ENCODE measurements at regions not wholly inside any gene's neighbourhood (a gene's known extent, or its start where the extent isn't known, plus 50 kb on each side); places are given as distances from the start of the nearest gene placed in this dataset.

DNA sequence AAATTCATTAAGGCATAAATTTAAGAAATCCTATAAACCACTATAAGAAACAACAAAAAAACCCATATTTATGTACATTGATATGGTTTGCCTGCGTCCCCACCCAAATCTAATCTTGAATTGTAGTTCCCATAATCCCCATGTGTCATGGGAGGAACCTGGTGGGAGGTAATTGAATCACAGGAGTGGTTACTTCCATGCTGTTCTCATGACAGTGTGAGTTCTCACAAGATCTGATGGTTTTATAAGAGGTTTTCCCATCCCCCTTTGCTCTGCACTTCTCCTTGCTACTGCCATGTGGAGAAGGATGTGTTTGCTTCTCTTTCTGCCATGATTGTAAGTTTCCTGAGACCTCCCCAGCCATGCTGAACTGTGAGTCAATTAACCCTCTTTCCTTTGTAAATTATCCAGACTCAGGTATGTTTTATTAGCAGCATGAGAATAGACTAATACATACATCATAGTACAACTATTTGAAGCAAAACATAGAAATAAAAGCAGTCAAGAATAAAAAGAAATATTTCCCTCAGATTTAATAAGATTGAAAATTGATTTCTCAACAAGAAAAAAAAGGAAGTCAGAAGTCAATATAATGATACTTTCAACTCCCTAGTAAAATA lies 209.0 kb upstream of the GPC6 start:
- TF ChIP-seq PATZ1 (CRISPR knock-in tag; IDR thresholded peaks at IDR 0.05; ENCODE audit: borderline replicate concordance), result no peak
- no peak for TF ChIP-seq ZNF8 (CRISPR knock-in tag; IDR thresholded peaks at IDR 0.05)
- TF ChIP-seq BACH2 (CRISPR knock-in tag; IDR thresholded peaks at IDR 0.05; ENCODE audit: borderline replicate concordance), result no peak
- TF ChIP-seq ARNTL (CRISPR knock-in tag; IDR thresholded peaks at IDR 0.05; ENCODE audit: borderline replicate concordance, low read depth), result no peak
- TF ChIP-seq ISL1 (CRISPR knock-in tag; IDR thresholded peaks at IDR 0.05), result no peak
- TF ChIP-seq ESRRG (CRISPR knock-in tag; IDR thresholded peaks at IDR 0.05), result no peak
- no peak for ATAC-seq

DNA sequence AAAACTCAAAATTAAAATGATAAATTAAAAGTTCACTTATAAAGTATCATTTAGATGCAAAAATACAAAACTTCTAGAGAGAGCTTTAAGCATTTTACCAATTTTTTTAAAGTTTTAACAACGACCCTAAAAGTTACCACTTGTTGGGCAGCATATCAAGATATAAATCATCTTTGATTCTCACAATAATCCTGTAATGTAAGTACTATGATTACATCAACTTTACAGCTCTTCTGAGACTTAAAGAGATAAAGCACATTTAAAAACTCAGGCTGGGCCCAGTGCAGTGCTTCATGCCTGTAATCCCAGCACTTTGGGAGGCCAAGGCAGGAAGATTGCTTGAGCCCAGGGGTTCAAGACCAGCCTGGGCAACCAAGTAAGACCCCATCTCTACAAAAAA lies 202.7 kb upstream of the GPC6 start:
- no peak for TF ChIP-seq ISL1 (CRISPR knock-in tag; IDR thresholded peaks at IDR 0.05)
- no peak for ATAC-seq

GRCh38 chr13:93025984-93026383 lies 200.6 kb upstream of the GPC6 start:
- ATAC-seq, result no peak
- TF ChIP-seq ESRRG (CRISPR knock-in tag; IDR thresholded peaks at IDR 0.05), result no peak
- 0 out of 2 replicates have a peak, but pooled peaks have one; percentile 23 for TF ChIP-seq ISL1 (CRISPR knock-in tag; IDR thresholded peaks at IDR 0.05)
- TF ChIP-seq TSHZ2 (CRISPR knock-in tag; IDR thresholded peaks at IDR 0.05), result no peak
- no peak for TF ChIP-seq ARNTL (CRISPR knock-in tag; IDR thresholded peaks at IDR 0.05; ENCODE audit: borderline replicate concordance, low read depth)

DNA sequence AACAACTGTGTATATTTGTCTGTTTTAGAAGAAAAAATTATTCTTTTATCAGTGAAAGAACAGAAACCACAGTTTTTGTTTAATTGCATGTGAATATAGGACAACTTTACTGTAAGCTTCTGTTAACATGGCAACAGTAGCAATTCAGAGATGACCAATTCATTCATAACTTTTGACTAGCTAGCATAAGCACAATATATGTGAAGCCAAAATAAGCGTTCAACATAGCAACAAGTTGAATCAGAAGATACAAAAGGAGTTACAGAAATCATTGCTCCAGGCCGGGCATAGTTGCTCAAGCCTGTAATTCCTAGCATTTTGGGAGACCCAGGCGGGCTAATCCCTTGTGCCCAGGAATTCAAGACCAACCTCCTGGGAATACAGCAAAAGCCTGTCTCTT lies 197.1 kb upstream of the GPC6 start:
- no peak for TF ChIP-seq TOX (CRISPR knock-in tag; IDR thresholded peaks at IDR 0.05; ENCODE audit: borderline replicate concordance)
- ATAC-seq, result no peak

- ATAC-seq, result no peak
- TF ChIP-seq ZFP30 (CRISPR knock-in tag; IDR thresholded peaks at IDR 0.05), result no peak
Observed at GRCh38 chr13:93036380-93036779, 190.2 kb upstream of the GPC6 start.

DNA sequence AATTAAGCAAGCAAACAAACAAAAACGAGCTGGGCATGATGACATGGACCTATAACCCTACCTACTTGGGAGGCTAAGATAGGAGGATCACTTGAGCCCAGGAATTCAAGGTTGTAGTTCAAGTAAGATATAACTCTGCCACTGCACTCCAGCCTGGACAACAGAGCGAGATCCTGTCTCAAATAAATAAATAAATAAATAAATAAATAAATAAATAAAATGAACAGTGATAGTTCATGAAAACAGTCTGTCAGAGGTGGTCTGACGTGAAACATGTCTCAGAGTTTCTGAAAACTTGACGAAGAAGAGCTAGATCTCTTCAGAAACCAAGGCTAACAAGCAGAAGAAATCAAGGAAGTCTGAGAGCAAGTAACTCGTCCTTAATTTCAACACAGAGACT lies 188.8 kb upstream of the GPC6 start:
- ATAC-seq, result no peak

More for the DNA sequence above, 188.8 kb upstream of the GPC6 start:
- TF ChIP-seq CSRNP3 (CRISPR knock-in tag; IDR thresholded peaks at IDR 0.05) (no peak), TCF4 (CRISPR knock-in tag; IDR thresholded peaks at IDR 0.05; ENCODE audit: borderline replicate concordance) (no peak), SNAI2 (CRISPR knock-in tag; IDR thresholded peaks at IDR 0.05) (no peak), ZFP30 (CRISPR knock-in tag; IDR thresholded peaks at IDR 0.05) (no peak), TSHZ2 (CRISPR knock-in tag; IDR thresholded peaks at IDR 0.05) (no peak), GLIS3 (CRISPR knock-in tag; IDR thresholded peaks at IDR 0.05) (no peak), CSDC2 (CRISPR knock-in tag; IDR thresholded peaks at IDR 0.05) (no peak), PPARA (CRISPR knock-in tag; IDR thresholded peaks at IDR 0.05; ENCODE audit: borderline replicate concordance) (no peak), ZNF70 (CRISPR knock-in tag; IDR thresholded peaks at IDR 0.05) (no peak), ZC3H10 (CRISPR knock-in tag; IDR thresholded peaks at IDR 0.05) (no peak), ZNF8 (CRISPR knock-in tag; IDR thresholded peaks at IDR 0.05) (no peak), OSR1 (CRISPR knock-in tag; IDR thresholded peaks at IDR 0.05) (no peak), ESRRG (CRISPR knock-in tag; IDR thresholded peaks at IDR 0.05) (no peak), ARNTL (CRISPR knock-in tag; IDR thresholded peaks at IDR 0.05; ENCODE audit: borderline replicate concordance, low read depth) (no peak), BACH2 (CRISPR knock-in tag; IDR thresholded peaks at IDR 0.05; ENCODE audit: borderline replicate concordance) (no peak), ZNF565 (CRISPR knock-in tag; conservative IDR thresholded peaks at IDR 0.05; ENCODE audit: low read depth) (no peak), ISL1 (CRISPR knock-in tag; IDR thresholded peaks at IDR 0.05) (no peak), TOX (CRISPR knock-in tag; IDR thresholded peaks at IDR 0.05; ENCODE audit: borderline replicate concordance) (no peak), RARB (CRISPR knock-in tag; IDR thresholded peaks at IDR 0.05) (no peak)
- TF ChIP-seq, protein P1, sequence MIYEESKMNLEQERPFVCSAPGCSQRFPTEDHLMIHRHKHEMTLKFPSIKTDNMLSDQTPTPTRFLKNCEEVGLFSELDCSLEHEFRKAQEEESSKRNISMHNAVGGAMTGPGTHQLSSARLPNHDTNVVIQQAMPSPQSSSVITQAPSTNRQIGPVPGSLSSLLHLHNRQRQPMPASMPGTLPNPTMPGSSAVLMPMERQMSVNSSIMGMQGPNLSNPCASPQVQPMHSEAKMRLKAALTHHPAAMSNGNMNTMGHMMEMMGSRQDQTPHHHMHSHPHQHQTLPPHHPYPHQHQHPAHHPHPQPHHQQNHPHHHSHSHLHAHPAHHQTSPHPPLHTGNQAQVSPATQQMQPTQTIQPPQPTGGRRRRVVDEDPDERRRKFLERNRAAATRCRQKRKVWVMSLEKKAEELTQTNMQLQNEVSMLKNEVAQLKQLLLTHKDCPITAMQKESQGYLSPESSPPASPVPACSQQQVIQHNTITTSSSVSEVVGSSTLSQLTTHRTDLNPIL (CRISPR knock-in tag; IDR thresholded peaks at IDR 0.05; ENCODE audit: low read depth), result no peak

Measured in SK-N-SH treated with all-trans-retinoic acid at 6 μM for 48 hours (cell line).